ENCODE measurements at regions not wholly inside any gene's neighbourhood (a gene's known extent, or its start where the extent isn't known, plus 50 kb on each side); places are given as distances from the start of the nearest gene placed in this dataset.

GRCh38 chr2:16114070-16114469, 173.7 kb downstream of the MYCN start:
- H3K36me3 ChIP-seq (ENCODE audit: insufficient read depth, insufficient read length, low read length) = no peaks in the 10 kb centered on the region

GRCh38 chr2:16113568-16113967, 173.2 kb downstream of the MYCN start:
- H3K27me3 ChIP-seq (ENCODE audit: insufficient read depth, insufficient read length) = no peaks in the 10 kb centered on the region
- TF ChIP-seq YY1 (IDR thresholded peaks at IDR 0.05; ENCODE audit: insufficient read depth, insufficient read length) (no peak), ZNF274 (IDR thresholded peaks at IDR 0.05; ENCODE audit: low read depth, low read length) (no peak), SUZ12 (IDR thresholded peaks at IDR 0.05; ENCODE audit: extremely low read depth, insufficient read depth, insufficient read length) (no peak)

More at GRCh38 chr2:16114070-16114469, 173.7 kb downstream of the MYCN start:
- no peaks in the 10 kb centered on the region for H3K9me3 ChIP-seq (ENCODE audit: insufficient read depth, low read length)
- no peaks in the 10 kb centered on the region for H3K27me3 ChIP-seq (ENCODE audit: insufficient read depth, insufficient read length)
- H3K4me3 ChIP-seq (ENCODE audit: insufficient read length, low read depth) = no peak overlapping the region
- H3K4me1 ChIP-seq (ENCODE audit: insufficient read depth, insufficient read length) = peaks cover 3% of the 10 kb centered on the region
- no peak overlapping the region for H3K9ac ChIP-seq (ENCODE audit: insufficient read length, low read depth)
- TF ChIP-seq ZNF274 (IDR thresholded peaks at IDR 0.05; ENCODE audit: low read depth, low read length) (no peak), YY1 (IDR thresholded peaks at IDR 0.05; ENCODE audit: insufficient read depth, insufficient read length) (no peak), SUZ12 (IDR thresholded peaks at IDR 0.05; ENCODE audit: extremely low read depth, insufficient read depth, insufficient read length) (no peak)
- no peak for DNase-seq (ENCODE audit: low read depth, low spot score)

GRCh38 chr2:16112972-16113560, 172.7 kb downstream of the MYCN start:
- H3K9ac ChIP-seq (ENCODE audit: insufficient read length, low read depth) = no peak overlapping the region
- no peak for TF ChIP-seq YY1 (IDR thresholded peaks at IDR 0.05; ENCODE audit: insufficient read depth, insufficient read length)
- no peak for TF ChIP-seq SUZ12 (IDR thresholded peaks at IDR 0.05; ENCODE audit: extremely low read depth, insufficient read depth, insufficient read length)
- TF ChIP-seq ZNF274 (IDR thresholded peaks at IDR 0.05; ENCODE audit: low read depth, low read length) = no peak
- H3K9me3 ChIP-seq (ENCODE audit: insufficient read depth, low read length) = no peaks in the 10 kb centered on the region
- H3K36me3 ChIP-seq (ENCODE audit: insufficient read depth, insufficient read length, low read length) = no peaks in the 10 kb centered on the region
- no peaks in the 10 kb centered on the region for H3K27me3 ChIP-seq (ENCODE audit: insufficient read depth, insufficient read length)
- no peak overlapping the region for H3K4me3 ChIP-seq (ENCODE audit: insufficient read length, low read depth)
- no peak for DNase-seq (ENCODE audit: low read depth, low spot score)
- H3K4me1 ChIP-seq (ENCODE audit: insufficient read depth, insufficient read length) = peaks cover 3% of the 10 kb centered on the region

More at GRCh38 chr2:16113568-16113967, 173.2 kb downstream of the MYCN start:
- Histone ChIP-seq H3K9ac (ENCODE audit: insufficient read length, low read depth) (no peak overlapping the region), H3K4me1 (ENCODE audit: insufficient read depth, insufficient read length) (peaks cover 3% of the 10 kb centered on the region), H3K4me3 (ENCODE audit: insufficient read length, low read depth) (no peak overlapping the region), H3K36me3 (ENCODE audit: insufficient read depth, insufficient read length, low read length) (no peaks in the 10 kb centered on the region), H3K9me3 (ENCODE audit: insufficient read depth, low read length) (no peaks in the 10 kb centered on the region)
- DNase-seq (ENCODE audit: low read depth, low spot score) = no peak

- Histone ChIP-seq H3K4me1 (ENCODE audit: insufficient read depth, insufficient read length) (peaks cover 3% of the 10 kb centered on the region), H3K9me3 (ENCODE audit: insufficient read depth, low read length) (no peaks in the 10 kb centered on the region), H3K27me3 (ENCODE audit: insufficient read depth, insufficient read length) (no peaks in the 10 kb centered on the region), H3K36me3 (ENCODE audit: insufficient read depth, insufficient read length, low read length) (no peaks in the 10 kb centered on the region), H3K4me3 (ENCODE audit: insufficient read length, low read depth) (no peak overlapping the region), H3K9ac (ENCODE audit: insufficient read length, low read depth) (no peak overlapping the region)
- no peak for DNase-seq (ENCODE audit: low read depth, low spot score)
- TF ChIP-seq SUZ12 (IDR thresholded peaks at IDR 0.05; ENCODE audit: extremely low read depth, insufficient read depth, insufficient read length) (no peak), YY1 (IDR thresholded peaks at IDR 0.05; ENCODE audit: insufficient read depth, insufficient read length) (no peak), ZNF274 (IDR thresholded peaks at IDR 0.05; ENCODE audit: low read depth, low read length) (no peak)
Observed at GRCh38 chr2:16112251-16112971, 172.1 kb downstream of the MYCN start.

- Histone ChIP-seq H3K9ac (ENCODE audit: insufficient read length, low read depth) (no peak overlapping the region), H3K4me1 (ENCODE audit: insufficient read depth, insufficient read length) (peaks cover 3% of the 10 kb centered on the region), H3K36me3 (ENCODE audit: insufficient read depth, insufficient read length, low read length) (no peaks in the 10 kb centered on the region), H3K4me3 (ENCODE audit: insufficient read length, low read depth) (no peak overlapping the region), H3K27me3 (ENCODE audit: insufficient read depth, insufficient read length) (no peaks in the 10 kb centered on the region), H3K9me3 (ENCODE audit: insufficient read depth, low read length) (no peaks in the 10 kb centered on the region)
- TF ChIP-seq SUZ12 (IDR thresholded peaks at IDR 0.05; ENCODE audit: extremely low read depth, insufficient read depth, insufficient read length) (no peak), ZNF274 (IDR thresholded peaks at IDR 0.05; ENCODE audit: low read depth, low read length) (no peak), YY1 (IDR thresholded peaks at IDR 0.05; ENCODE audit: insufficient read depth, insufficient read length) (no peak)
- no peak for DNase-seq (ENCODE audit: low read depth, low spot score)
Observed at GRCh38 chr2:16111838-16112210, 171.5 kb downstream of the MYCN start.

GRCh38 chr2:16109821-16110310, 169.5 kb downstream of the MYCN start:
- H3K9me3 ChIP-seq (ENCODE audit: insufficient read depth, low read length) = no peaks in the 10 kb centered on the region
- no peak overlapping the region for H3K4me3 ChIP-seq (ENCODE audit: insufficient read length, low read depth)
- no peak for DNase-seq (ENCODE audit: low read depth, low spot score)
- H3K36me3 ChIP-seq (ENCODE audit: insufficient read depth, insufficient read length, low read length) = no peaks in the 10 kb centered on the region
- no peak overlapping the region for H3K9ac ChIP-seq (ENCODE audit: insufficient read length, low read depth)
- peaks cover 2% of the 10 kb centered on the region for H3K4me1 ChIP-seq (ENCODE audit: insufficient read depth, insufficient read length)
- H3K27me3 ChIP-seq (ENCODE audit: insufficient read depth, insufficient read length) = no peaks in the 10 kb centered on the region
- TF ChIP-seq ZNF274 (IDR thresholded peaks at IDR 0.05; ENCODE audit: low read depth, low read length) (no peak), YY1 (IDR thresholded peaks at IDR 0.05; ENCODE audit: insufficient read depth, insufficient read length) (no peak), SUZ12 (IDR thresholded peaks at IDR 0.05; ENCODE audit: extremely low read depth, insufficient read depth, insufficient read length) (no peak)

- H3K9ac ChIP-seq (ENCODE audit: insufficient read length, low read depth) = no peak overlapping the region
- H3K36me3 ChIP-seq (ENCODE audit: insufficient read depth, insufficient read length, low read length) = no peaks in the 10 kb centered on the region
- no peaks in the 10 kb centered on the region for H3K27me3 ChIP-seq (ENCODE audit: insufficient read depth, insufficient read length)
- H3K4me1 ChIP-seq (ENCODE audit: insufficient read depth, insufficient read length) = no peaks in the 10 kb centered on the region
- DNase-seq (ENCODE audit: low read depth, low spot score) = no peak
- TF ChIP-seq YY1 (IDR thresholded peaks at IDR 0.05; ENCODE audit: insufficient read depth, insufficient read length) (no peak), ZNF274 (IDR thresholded peaks at IDR 0.05; ENCODE audit: low read depth, low read length) (no peak), SUZ12 (IDR thresholded peaks at IDR 0.05; ENCODE audit: extremely low read depth, insufficient read depth, insufficient read length) (no peak)
- no peak overlapping the region for H3K4me3 ChIP-seq (ENCODE audit: insufficient read length, low read depth)
- H3K9me3 ChIP-seq (ENCODE audit: insufficient read depth, low read length) = no peaks in the 10 kb centered on the region
Observed at GRCh38 chr2:16109368-16109820, 169.0 kb downstream of the MYCN start.
